NCI-H2227 (cell line): ENCODE measurements at regions not wholly inside any gene's neighbourhood (a gene's known extent, or its start where the extent isn't known, plus 50 kb on each side); places are given as distances from the start of the nearest gene placed in this dataset.
"Not testable (repeated sequence)": the region's sequence is repeated elsewhere in the genome, so short reads cannot be mapped to it uniquely, and the experiment has no call there.

Experiments
- DNase-seq: peaks from one replicate; lab custom pipeline; 2025; ENCODE audit not compliant: unreplicated experiment; lab: John Stamatoyannopoulos, UW

DNA sequence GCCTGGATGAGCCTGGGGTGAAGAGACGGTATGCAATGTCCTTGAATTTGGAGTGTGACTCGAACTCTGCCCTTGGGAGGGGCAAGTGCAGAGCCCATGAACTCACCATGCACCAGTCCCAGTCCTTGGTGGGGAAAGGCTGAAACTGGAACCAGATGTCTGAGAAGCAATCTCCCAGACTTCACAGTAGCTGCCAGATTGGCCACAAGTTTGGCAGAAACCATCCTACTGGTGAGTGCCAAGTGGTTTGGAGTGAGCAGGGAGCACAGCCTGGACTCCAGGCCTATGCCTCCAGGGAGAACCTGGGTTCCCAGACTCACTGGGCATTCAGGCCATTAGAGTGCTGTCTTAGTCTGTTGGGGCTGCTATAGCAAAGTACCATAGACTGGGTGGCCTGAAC, 99.6 kb upstream of the LYZL1 start:
- no peak for DNase-seq

GRCh38 chr10:29191674-29192073, 97.2 kb upstream of the LYZL1 start:
- no peak for DNase-seq

DNA sequence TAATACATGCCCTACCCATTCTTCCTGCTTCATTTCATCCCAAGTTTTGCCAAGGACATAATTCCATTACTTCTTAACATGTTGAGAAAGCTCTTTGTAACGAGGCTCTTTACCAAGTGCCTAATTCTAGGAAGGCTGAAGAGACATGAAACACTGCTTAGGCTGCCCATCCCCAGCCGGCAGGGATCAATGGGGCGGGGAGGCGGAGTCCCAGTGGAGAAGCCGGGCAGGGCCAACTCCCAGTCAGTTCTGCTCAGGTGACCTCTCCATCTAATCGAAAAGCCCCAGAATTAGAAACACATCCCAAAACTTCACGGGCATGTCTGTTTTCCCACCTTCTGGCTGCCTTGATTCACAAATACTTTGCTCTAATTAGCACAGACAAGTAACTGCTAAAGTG, 89.5 kb upstream of the LYZL1 start:
- DNase-seq, result no peak

DNA sequence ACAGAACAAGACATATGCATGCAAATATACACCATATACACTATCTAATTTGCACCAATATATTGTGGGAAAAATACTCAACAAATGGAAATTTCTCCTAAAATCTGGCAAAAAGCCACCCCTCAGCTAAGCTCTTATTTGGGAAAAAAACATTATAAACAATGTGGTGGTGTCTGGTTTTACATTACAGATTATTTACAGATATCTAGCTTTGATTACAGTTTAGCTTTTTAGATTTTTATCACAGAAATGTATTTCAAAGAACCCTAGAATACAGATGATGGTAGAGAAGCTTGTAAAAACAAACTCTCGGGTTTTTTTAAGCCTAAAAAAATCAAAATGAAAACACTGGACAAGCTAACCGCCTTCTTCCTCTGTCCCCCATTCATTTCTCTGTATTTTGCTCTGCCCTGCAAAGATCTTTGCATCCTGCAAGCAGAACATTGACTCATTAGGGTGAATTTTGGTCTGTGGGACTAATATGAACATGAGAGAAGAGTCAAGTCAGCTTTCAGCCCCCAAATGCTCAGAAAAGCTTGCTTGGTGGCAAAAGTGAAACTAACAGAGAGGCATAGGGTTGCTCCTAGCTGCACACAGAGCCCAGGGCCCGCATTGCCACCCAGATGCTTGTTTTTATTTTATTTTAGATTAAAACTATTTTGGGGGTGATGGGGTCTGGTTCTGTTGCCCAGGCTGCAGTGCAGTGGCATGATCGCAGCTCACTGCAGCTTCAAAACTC, 88.8 kb upstream of the LYZL1 start:
- DNase-seq, result no peak

GRCh38 chr10:29202386-29202940, 86.4 kb upstream of the LYZL1 start:
- DNase-seq, result no peak

DNA sequence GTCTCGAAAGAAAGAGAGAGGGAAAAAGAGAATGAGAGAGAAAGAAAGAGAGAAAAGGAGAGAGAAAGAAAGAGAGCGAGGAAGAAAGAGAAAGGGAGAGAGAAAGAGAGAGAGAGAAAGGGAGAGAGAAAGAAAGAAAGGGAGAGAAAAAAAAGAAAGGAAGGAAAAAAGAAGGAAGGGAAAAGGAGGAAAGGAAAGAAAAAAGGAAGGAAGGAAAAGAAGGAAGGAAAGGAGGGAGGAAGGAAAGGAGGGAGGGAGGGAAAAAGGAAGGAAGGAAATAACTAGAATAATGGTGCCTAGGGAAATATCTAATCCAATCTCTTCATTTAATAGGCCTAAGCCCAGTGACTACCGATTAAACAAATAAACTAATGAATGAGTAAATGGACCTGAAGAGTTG, 85.4 kb upstream of the LYZL1 start:
- no peak for DNase-seq

GRCh38 chr10:29204070-29204800, 84.6 kb upstream of the LYZL1 start:
- no peak for DNase-seq

DNA sequence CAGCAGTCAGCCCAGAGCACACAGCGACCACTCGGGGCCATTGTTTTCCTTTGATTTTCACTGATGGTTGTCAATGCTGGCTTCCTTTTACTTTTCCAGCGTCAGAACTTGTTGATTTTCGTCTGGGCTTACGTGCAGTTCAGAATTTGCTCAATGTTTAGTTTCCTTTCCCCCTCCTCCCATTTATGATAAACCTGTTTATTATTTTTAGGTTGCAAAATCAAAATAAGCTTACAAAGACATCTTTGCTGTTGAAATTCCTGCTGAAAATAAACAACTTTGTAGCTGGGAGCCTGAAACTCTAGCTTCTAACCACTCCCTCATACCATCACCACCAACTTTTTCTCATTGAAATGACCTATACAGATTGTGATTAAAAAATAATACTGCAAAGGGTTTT, 83.1 kb upstream of the LYZL1 start:
- DNase-seq, result no peak

DNA sequence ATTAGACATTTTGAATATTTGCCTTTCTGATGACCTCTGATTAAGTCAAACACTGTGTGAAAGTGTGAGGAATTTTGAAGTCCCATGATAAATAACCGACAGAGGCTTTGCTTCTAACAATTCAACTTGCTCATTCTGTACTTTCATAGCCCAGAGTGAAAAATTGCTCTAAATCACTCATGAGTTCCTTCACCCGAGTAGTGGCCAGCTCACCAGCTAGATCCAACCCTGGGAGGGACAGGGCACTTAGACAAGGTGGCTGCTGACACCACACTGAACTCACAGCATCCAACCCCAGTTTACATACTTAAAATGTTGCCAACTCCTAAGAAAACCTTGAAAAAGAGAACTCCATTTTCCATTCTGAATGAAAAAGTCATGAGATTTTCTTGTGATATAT, 80.0 kb upstream of the LYZL1 start:
- no peak for DNase-seq

- no peak for DNase-seq
These were observed 79.0 kb upstream of the LYZL1 start for GRCh38 chr10:29209830-29210229.

DNA sequence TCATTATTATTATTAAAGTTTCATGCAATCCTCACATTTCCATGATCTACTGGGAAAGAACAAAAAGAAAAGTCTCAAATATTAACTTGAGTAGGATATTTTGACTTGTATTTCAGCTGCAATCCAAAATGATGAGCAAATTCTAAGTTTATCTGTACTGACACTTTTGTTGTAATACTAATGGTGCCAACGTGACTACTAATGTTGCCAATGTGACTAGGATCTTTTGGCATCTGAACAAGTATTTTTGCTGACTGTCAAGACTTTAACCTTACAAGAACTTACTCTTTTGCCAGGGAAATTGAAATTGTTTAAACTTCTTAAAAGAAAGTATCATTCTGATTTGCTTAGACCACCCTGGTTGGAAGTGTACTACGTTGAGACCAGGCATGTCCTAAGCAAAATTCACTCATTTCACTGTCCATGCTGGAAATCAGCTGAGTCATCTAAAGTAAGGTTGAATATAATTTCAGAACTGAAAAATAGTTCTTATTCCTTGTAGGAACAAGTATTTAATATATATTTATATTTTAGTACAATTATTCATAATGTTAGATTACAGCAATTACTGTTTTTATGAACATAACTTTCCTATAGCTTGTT, 78.5 kb upstream of the LYZL1 start:
- no peak for DNase-seq

DNA sequence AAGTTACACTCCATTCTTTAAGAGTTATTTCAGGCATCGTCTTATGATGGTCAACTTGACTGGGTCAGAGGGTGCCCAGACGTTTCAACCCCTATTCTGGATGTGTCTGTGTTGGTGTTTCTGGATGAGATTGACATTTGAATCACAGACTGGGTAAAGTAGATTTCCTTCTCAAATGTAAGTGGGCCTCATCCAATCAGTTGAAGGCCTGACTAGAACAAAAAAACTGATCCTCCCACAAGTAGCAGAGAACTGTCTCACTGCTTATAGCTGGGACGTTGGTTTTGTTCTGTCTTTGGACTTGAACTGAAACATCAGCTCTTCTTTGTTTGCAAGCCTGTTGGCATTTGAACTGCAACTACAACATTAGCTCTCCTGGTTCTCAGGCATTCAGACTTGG, 76.3 kb upstream of the LYZL1 start:
- no peak for DNase-seq

DNA sequence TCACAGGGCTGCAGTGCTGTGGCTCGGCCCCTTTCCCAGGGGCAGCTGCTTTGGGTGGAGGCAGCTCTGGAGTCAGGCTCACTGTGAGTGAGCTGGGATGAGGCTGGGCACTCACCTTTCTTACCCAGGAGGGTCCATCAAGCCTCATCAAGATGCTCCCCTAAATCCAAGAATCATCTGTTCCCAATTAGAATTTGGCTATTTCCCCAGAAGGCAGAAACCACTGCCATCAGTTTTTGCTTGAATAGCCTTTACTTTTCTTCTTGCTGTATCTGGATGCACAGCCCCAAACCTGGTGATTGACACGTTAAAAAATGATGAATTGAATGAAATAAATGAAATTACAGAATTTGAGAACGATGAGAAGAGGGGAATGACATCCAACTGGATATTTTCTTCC, 74.3 kb upstream of the LYZL1 start:
- DNase-seq, result no peak

- DNase-seq, result no peak
These were observed 71.6 kb upstream of the LYZL1 start for GRCh38 chr10:29217292-29217738.

DNA sequence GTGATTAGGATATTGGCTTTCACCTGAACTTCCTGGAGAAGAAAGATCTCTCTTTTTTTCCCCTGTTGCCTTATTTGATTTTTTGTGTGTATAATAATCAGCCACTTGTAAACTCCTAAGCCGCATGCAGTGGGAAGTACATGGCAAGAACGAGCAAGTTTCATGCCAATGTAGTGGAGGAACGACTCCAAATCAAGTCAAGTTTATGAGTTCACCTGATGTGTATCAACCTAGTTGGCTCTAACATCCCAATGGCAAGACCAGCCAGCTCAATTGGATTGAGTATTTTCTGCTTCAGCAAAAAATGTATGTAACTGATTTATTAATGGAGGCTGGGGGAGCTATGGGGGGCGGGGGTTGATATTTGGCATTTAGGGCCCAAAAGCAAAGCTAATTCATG, 65.5 kb upstream of the LYZL1 start:
- DNase-seq, result no peak

GRCh38 chr10:29224631-29225030, 64.2 kb upstream of the LYZL1 start:
- no peak for DNase-seq

- DNase-seq, result no peak
These were observed 61.7 kb upstream of the LYZL1 start for GRCh38 chr10:29227201-29227600.

GRCh38 chr10:29228562-29228961, 60.3 kb upstream of the LYZL1 start:
- no peak for DNase-seq

DNA sequence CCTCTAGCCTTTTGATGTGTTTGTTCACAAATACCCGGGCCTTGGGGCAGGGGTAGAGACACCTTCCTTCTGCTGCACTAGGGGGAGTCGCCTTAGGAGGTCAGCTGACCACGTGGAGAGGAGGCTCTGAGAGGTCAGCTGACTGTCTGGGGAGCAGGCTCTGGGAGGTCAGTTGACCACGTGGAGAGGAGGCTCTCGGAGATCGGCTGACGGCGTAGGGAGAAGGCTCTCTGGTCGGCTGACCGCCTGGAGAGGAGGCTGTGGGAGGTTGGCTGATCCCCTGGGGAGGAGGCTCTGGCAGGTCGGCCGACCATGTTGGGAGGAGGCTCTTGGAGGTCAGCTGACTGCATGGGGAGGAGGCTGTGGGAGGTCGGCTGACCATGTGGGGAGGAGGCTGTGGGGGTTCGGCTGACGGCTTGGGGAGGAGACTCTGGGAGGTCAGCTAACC, 59.6 kb upstream of the LYZL1 start:
- DNase-seq, result no peak

DNA sequence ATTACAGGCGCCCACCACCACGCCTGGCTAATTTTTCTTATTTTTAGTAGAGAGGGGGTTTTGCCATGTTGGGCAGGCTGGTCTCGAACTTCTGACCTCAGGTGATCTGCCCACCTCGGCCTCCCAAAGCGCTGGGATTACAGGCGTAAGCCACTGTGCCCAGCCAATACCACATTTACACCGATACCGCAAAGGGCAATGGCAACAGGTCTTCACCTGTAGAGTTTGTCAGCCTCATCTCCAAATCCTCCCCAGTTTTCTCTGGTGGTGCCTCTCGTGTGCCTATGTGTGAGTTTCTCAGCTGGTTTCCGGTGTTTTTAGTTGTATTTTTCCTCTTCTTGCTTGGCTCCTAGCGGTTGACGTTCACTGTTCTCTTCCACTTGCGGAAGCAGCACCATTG, 52.0 kb upstream of the LYZL1 start:
- DNase-seq, result not testable (repeated sequence)

DNA sequence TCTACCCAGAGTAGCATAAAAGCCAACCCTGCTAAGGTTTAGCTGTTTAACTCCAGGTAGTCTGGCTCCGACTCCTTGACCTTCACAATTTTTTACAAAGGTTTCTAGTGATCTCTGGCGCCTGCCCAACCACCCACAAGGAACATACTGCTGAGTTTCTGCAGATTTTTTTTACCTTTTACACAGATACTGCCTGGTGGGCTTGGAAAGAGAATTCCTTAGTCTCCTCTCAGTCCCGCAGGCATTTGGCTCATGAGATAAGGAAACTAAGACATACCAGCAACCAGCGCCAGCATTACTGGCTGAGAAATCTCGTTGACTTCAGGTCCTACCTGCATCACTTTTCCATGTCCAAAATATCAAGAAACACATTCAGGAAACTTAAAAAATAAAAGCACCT, 51.1 kb upstream of the LYZL1 start:
- DNase-seq, result no peak
